ENCODE measurements at regions not wholly inside any gene's neighbourhood (a gene's known extent, or its start where the extent isn't known, plus 50 kb on each side); places are given as distances from the start of the nearest gene placed in this dataset.
"Not testable (repeated sequence)": the region's sequence is repeated elsewhere in the genome, so short reads cannot be mapped to it uniquely, and the experiment has no call there.

- DNase-seq (ENCODE audit: low read depth in 2 of 2): no peak
Measured at GRCh38 chr3:175969456-175969855, 1110.3 kb downstream of the NAALADL2 start.

- DNase-seq (ENCODE audit: low read depth in 2 of 2): no peak
Measured at GRCh38 chr3:175965036-175965435, 1105.9 kb downstream of the NAALADL2 start.

- no peak for DNase-seq (ENCODE audit: low read depth in 2 of 2)
Measured at GRCh38 chr3:175957427-175957826, 1098.3 kb downstream of the NAALADL2 start.

GRCh38 chr3:175956964-175957363, 1097.8 kb downstream of the NAALADL2 start:
- no peak for DNase-seq (ENCODE audit: low read depth in 2 of 2)

- no peak for DNase-seq (ENCODE audit: low read depth in 2 of 2)
Measured at GRCh38 chr3:175951047-175951694, 1092.0 kb downstream of the NAALADL2 start.

GRCh38 chr3:175948041-175948440, 1088.9 kb downstream of the NAALADL2 start:
- no peak for DNase-seq (ENCODE audit: low read depth in 2 of 2)

- DNase-seq (ENCODE audit: low read depth in 2 of 2): no peak
Measured at GRCh38 chr3:175941352-175941751, 1082.2 kb downstream of the NAALADL2 start.

GRCh38 chr3:175940881-175941280, 1081.7 kb downstream of the NAALADL2 start:
- no peak for DNase-seq (ENCODE audit: low read depth in 2 of 2)

- DNase-seq (ENCODE audit: low read depth in 2 of 2): no peak
Measured at GRCh38 chr3:175940243-175940642, 1081.1 kb downstream of the NAALADL2 start.

GRCh38 chr3:175937367-175937766, 1078.2 kb downstream of the NAALADL2 start:
- DNase-seq (ENCODE audit: low read depth in 2 of 2): not testable (repeated sequence)

GRCh38 chr3:175932586-175932985, 1073.5 kb downstream of the NAALADL2 start:
- no peak for DNase-seq (ENCODE audit: low read depth in 2 of 2)

- DNase-seq (ENCODE audit: low read depth in 2 of 2): no peak
Measured at GRCh38 chr3:175919133-175919532, 1060.0 kb downstream of the NAALADL2 start.

- DNase-seq (ENCODE audit: low read depth in 2 of 2): no peak
Measured at GRCh38 chr3:175916191-175916934, 1057.2 kb downstream of the NAALADL2 start.

GRCh38 chr3:175914785-175915184, 1055.7 kb downstream of the NAALADL2 start:
- DNase-seq (ENCODE audit: low read depth in 2 of 2): no peak

- no peak for DNase-seq (ENCODE audit: low read depth in 2 of 2)
Measured at GRCh38 chr3:175913286-175913685, 1054.2 kb downstream of the NAALADL2 start.

GRCh38 chr3:175911937-175912336, 1052.8 kb downstream of the NAALADL2 start:
- DNase-seq (ENCODE audit: low read depth in 2 of 2): no peak

- no peak for DNase-seq (ENCODE audit: low read depth in 2 of 2)
Measured at GRCh38 chr3:175902226-175902625, 1043.1 kb downstream of the NAALADL2 start.

GRCh38 chr3:175898194-175898593, 1039.1 kb downstream of the NAALADL2 start:
- no peak for DNase-seq (ENCODE audit: low read depth in 2 of 2)

- DNase-seq (ENCODE audit: low read depth in 2 of 2): no peak
Measured at GRCh38 chr3:175896655-175897054, 1037.5 kb downstream of the NAALADL2 start.

GRCh38 chr3:175895731-175896130, 1036.6 kb downstream of the NAALADL2 start:
- no peak for DNase-seq (ENCODE audit: low read depth in 2 of 2)

GRCh38 chr3:175893566-175893965, 1034.4 kb downstream of the NAALADL2 start:
- DNase-seq (ENCODE audit: low read depth in 2 of 2): no peak

GRCh38 chr3:175890066-175890465, 1030.9 kb downstream of the NAALADL2 start:
- no peak for DNase-seq (ENCODE audit: low read depth in 2 of 2)

- no peak for DNase-seq (ENCODE audit: low read depth in 2 of 2)
Measured at GRCh38 chr3:175885231-175885766, 1026.2 kb downstream of the NAALADL2 start.

Data from stimulated activated CD8-positive, alpha-beta memory T cell treated with anti-CD3 and anti-CD28 coated beads, Interleukin-7, amount 100 ng/mL, for 1 hour (primary cell).